CD14-positive monocyte (primary cell): ENCODE measurements at regions not wholly inside any gene's neighbourhood (a gene's known extent, or its start where the extent isn't known, plus 50 kb on each side); places are given as distances from the start of the nearest gene placed in this dataset.

Source experiments
- DNase-seq, 3 donors: peaks; one replicate each; pipeline ENCODE4 v3.0.0-alpha.2; 2011 to 2022
- H2AFZ ChIP-seq: 2 replicates; pipeline ENCODE4 v1.6.0; 2012; ENCODE audit warnings: mild to moderate bottlenecking, low read depth, low read length, inconsistent platforms; ENCODE audit not compliant: insufficient read depth, poor library complexity, severe bottlenecking
- H3K27ac ChIP-seq, 2 donors: 1 replicate in 1 of 2; 2 replicates in 1 of 2; pipeline ENCODE4 v1.5.1; 2012 to 2013; ENCODE audit warnings: low read length in 2 of 2, control low read depth in 1 of 2, inconsistent platforms in 1 of 2, low read depth in 1 of 2, mild to moderate bottlenecking in 1 of 2
- H3K27me3 ChIP-seq, 2 donors: one replicate each; pipeline versions ENCODE4 v1.6.0 to v1.6.1; 2011 to 2013; ENCODE audit warnings: low read length in 2 of 2; ENCODE audit not compliant: control insufficient read depth in 2 of 2, insufficient read depth in 2 of 2
- H3K36me3 ChIP-seq, 2 donors: replicated peaks in 1 of 2; 1 replicate in 1 of 2; 2 replicates in 1 of 2; pipeline versions ENCODE4 v1.5.1 to v1.6.1; 2012 to 2013; ENCODE audit warnings: low read length in 2 of 2, control low read depth in 1 of 2, inconsistent platforms in 1 of 2, mild to moderate bottlenecking in 1 of 2; ENCODE audit not compliant: insufficient read depth in 2 of 2, control insufficient read depth in 1 of 2
- H3K4me1 ChIP-seq, 2 donors: 1 replicate in 1 of 2; 2 replicates in 1 of 2; pipeline versions ENCODE4 v1.5.1 to v1.6.1; 2012 to 2013; ENCODE audit warnings: low read length in 2 of 2, control low read depth in 1 of 2, inconsistent platforms in 1 of 2, mild to moderate bottlenecking in 1 of 2, moderate library complexity in 1 of 2; ENCODE audit not compliant: insufficient read depth in 2 of 2, control insufficient read depth in 1 of 2
- H3K4me2 ChIP-seq: replicated peaks from 2 replicates; pipeline ENCODE3; 2012; ENCODE audit warnings: low read length, moderate library complexity, mild to moderate bottlenecking; ENCODE audit not compliant: poor library complexity, severe bottlenecking; ENCODE audit errors: extremely low read depth
- H3K4me3 ChIP-seq, 3 experiments: fragments of 200-600 bp in 1 of 3; sonication (generic) in 1 of 3; replicated peaks in 1 of 3; 1 replicate in 2 of 3; 2 replicates in 1 of 3; pipeline ENCODE4 v1.5.1; 2011 to 2013; ENCODE audit warnings: low read length in 3 of 3, mild to moderate bottlenecking in 3 of 3, control low read depth in 2 of 3, low read depth in 2 of 3, inconsistent platforms in 1 of 3, moderate library complexity in 1 of 3
- H3K79me2 ChIP-seq: 2 replicates; pipeline ENCODE4 v1.6.0; 2012; ENCODE audit warnings: mild to moderate bottlenecking, control low read depth, inconsistent platforms, low read length, moderate library complexity; ENCODE audit not compliant: insufficient read depth
- H3K9ac ChIP-seq: 2 replicates; pipeline ENCODE4 v1.6.0; 2017; ENCODE audit warnings: low read length, mild to moderate bottlenecking; ENCODE audit not compliant: insufficient read depth, poor library complexity, severe bottlenecking
- H3K9me3 ChIP-seq, 2 donors: replicated peaks in 1 of 2; 1 replicate in 1 of 2; 2 replicates in 1 of 2; pipeline versions ENCODE4 v1.5.1 to v1.6.1; 2012 to 2013; ENCODE audit warnings: low read length in 2 of 2, control low read depth in 1 of 2; ENCODE audit not compliant: control insufficient read depth in 1 of 2, insufficient read depth in 1 of 2
- H4K20me1 ChIP-seq: 2 replicates; pipeline ENCODE4 v1.6.0; 2012; ENCODE audit warnings: mild to moderate bottlenecking, low read length, control low read depth, moderate library complexity; ENCODE audit not compliant: insufficient read depth
- H3K27ac Mint-ChIP-seq, 7 donors: one replicate each; pipeline ENCODE4 v1.8.0; 2020; ENCODE audit warnings: mild to moderate bottlenecking in 7 of 7, mixed read lengths in 7 of 7, moderate library complexity in 6 of 7, inconsistent platforms in 2 of 7
- H3K27me3 Mint-ChIP-seq, 3 donors: one replicate each; pipeline ENCODE4 v1.8.0; 2021 to 2022; ENCODE audit warnings: low read depth in 3 of 3, mild to moderate bottlenecking in 3 of 3, mixed read lengths in 3 of 3, moderate library complexity in 3 of 3, inconsistent platforms in 1 of 3
- H3K36me3 Mint-ChIP-seq, 2 donors: one replicate each; pipeline ENCODE4 v1.8.0; 2020; ENCODE audit warnings: mixed read lengths in 2 of 2, inconsistent platforms in 1 of 2, mild to moderate bottlenecking in 1 of 2
- H3K4me1 Mint-ChIP-seq: one replicate; pipeline ENCODE4 v1.8.0; 2020; ENCODE audit warnings: mild to moderate bottlenecking, mixed read lengths
- H3K4me3 Mint-ChIP-seq, 2 donors: one replicate each; pipeline ENCODE4 v1.8.0; 2020; ENCODE audit warnings: mild to moderate bottlenecking in 2 of 2, mixed read lengths in 2 of 2, moderate library complexity in 1 of 2
- H3K9me3 Mint-ChIP-seq, 7 donors: one replicate each; pipeline ENCODE4 v1.8.0; 2020 to 2022; ENCODE audit warnings: mixed read lengths in 7 of 7, mild to moderate bottlenecking in 6 of 7, moderate library complexity in 6 of 7, inconsistent platforms in 2 of 7
- WGBS: methylation state at CpG from one replicate; pipeline ENCODE4 v1.1.5; 2013; ENCODE audit warnings: missing lambda C conversion rate; ENCODE audit not compliant: insufficient coverage; 5-methylcytosine and 5-hydroxymethylcytosine counted together
- intact Hi-C, 2 donors: fragments of 100-400 bp; cut with micrococcal nuclease; formaldehyde crosslinking; loops; one replicate each; pipeline versions ENCODE4 v1.15.0 to v1.15.1; 2023
- TF ChIP-seq, protein P1 (sequence below): fragments of 200-600 bp; IDR thresholded peaks from one replicate; pipeline ENCODE4 v1.8.0; 2022; ENCODE audit warnings: antibody characterized with exemption, mild to moderate bottlenecking

DNA sequence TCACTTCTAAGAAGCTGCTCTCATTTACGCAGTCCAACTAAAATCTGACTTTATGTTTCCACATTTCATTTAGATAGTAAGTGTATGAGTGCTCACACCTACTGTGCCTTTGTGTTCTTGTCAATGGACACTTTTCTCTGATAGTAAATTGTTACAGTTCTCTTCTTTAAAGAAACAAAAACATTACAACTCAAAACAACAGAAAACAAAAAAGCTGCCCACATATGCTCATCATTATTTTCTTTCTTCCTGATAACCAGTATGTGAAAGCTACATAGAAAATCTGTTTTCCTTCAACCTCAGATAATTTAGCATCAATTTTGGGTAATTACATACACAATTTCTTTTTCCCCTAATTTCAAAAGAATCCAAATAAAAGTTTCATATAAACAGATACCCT is 1247.8 kb upstream of the NXPH2 start:
- Histone ChIP-seq H3K27ac (no peak overlapping the region), H3K4me1 (no peaks in the 10 kb centered on the region), H3K9me3 (no peaks in the 10 kb centered on the region), H3K27me3 (no peaks in the 10 kb centered on the region), H4K20me1 (no peaks in the 10 kb centered on the region), H3K9ac (no peak overlapping the region), H3K4me2 (no peak overlapping the region), H3K79me2 (no peaks in the 10 kb centered on the region), H3K36me3 (no peaks in the 10 kb centered on the region), H2AFZ (no peak overlapping the region), H3K4me3 (no peak overlapping the region)
- intact Hi-C loops: no loop called here
- Mint-ChIP-seq H3K36me3 (no peaks in the 10 kb centered on the region), H3K27ac (no peak overlapping the region), H3K4me1 (no peaks in the 10 kb centered on the region), H3K4me3 (no peak overlapping the region), H3K9me3 (peaks cover 0 to 12% (median 0%) of the 10 kb centered on the region in 7 donors), H3K27me3 (no peaks in the 10 kb centered on the region)
- DNase-seq: no peak
- TF ChIP-seq, protein P1, sequence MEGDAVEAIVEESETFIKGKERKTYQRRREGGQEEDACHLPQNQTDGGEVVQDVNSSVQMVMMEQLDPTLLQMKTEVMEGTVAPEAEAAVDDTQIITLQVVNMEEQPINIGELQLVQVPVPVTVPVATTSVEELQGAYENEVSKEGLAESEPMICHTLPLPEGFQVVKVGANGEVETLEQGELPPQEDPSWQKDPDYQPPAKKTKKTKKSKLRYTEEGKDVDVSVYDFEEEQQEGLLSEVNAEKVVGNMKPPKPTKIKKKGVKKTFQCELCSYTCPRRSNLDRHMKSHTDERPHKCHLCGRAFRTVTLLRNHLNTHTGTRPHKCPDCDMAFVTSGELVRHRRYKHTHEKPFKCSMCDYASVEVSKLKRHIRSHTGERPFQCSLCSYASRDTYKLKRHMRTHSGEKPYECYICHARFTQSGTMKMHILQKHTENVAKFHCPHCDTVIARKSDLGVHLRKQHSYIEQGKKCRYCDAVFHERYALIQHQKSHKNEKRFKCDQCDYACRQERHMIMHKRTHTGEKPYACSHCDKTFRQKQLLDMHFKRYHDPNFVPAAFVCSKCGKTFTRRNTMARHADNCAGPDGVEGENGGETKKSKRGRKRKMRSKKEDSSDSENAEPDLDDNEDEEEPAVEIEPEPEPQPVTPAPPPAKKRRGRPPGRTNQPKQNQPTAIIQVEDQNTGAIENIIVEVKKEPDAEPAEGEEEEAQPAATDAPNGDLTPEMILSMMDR: no peak
- WGBS: no CpG with 5 or more reads among the region's 1 CpG

DNA sequence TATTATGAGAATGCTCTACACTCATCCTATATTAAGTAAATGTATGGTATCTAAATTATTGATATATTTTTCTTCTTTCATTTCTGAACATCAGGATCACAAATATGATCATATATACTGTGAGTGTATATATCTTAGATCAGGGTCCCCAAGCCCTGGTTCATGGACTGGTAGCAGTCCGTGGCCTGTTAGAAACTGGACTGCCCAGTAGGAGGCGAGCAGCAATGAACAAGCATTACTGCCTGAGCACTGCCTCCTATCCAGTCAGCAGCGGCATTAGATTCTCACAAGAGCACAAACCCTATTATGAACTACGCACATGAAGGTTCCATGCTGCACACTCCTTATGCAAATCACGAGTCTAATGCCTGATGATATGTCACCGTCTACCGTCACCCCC is 1247.1 kb upstream of the NXPH2 start:
- no peaks in the 10 kb centered on the region for H3K4me1 Mint-ChIP-seq

More for the DNA sequence above, 1247.1 kb upstream of the NXPH2 start:
- Histone ChIP-seq H3K4me3 (no peak overlapping the region), H3K9me3 (no peaks in the 10 kb centered on the region), H3K4me2 (no peak overlapping the region), H3K27me3 (no peaks in the 10 kb centered on the region), H3K27ac (no peak overlapping the region), H3K79me2 (no peaks in the 10 kb centered on the region), H4K20me1 (no peaks in the 10 kb centered on the region), H3K4me1 (no peaks in the 10 kb centered on the region), H2AFZ (no peak overlapping the region), H3K9ac (no peak overlapping the region), H3K36me3 (no peaks in the 10 kb centered on the region)
- Mint-ChIP-seq H3K4me3 (no peak overlapping the region), H3K9me3 (peaks cover 0 to 12% (median 0%) of the 10 kb centered on the region in 7 donors), H3K27me3 (no peaks in the 10 kb centered on the region), H3K27ac (no peak overlapping the region), H3K36me3 (no peaks in the 10 kb centered on the region)
- TF ChIP-seq, protein P1: no peak
- intact Hi-C loops: no loop called here
- WGBS: 82% methylated on average over 5 of the region's 7 CpGs
- no peak for DNase-seq
